Astrocyte (in vitro differentiated cells and primary cell): ENCODE measurements at regions not wholly inside any gene's neighbourhood (a gene's known extent, or its start where the extent isn't known, plus 50 kb on each side); places are given as distances from the start of the nearest gene placed in this dataset.
A peak's percentile ranks its signal among the peaks of the same experiment; 100 is the strongest.

Source experiments
- DNase-seq: peaks from one replicate; pipeline ENCODE4 v3.0.0-alpha.2; 2010; ENCODE audit warnings: low read depth
- FAIRE-seq: peaks from 2 replicates; lab custom pipeline; 2011; peaks lifted over from hg19 to GRCh38; lab: Jason Lieb, UNC
- H2AFZ ChIP-seq: 2 replicates; pipeline ENCODE4 v1.6.0; 2012; ENCODE audit warnings: low read depth, low read length, inconsistent platforms
- H3K27ac ChIP-seq: 2 replicates; pipeline ENCODE4 v1.5.1; 2011; ENCODE audit warnings: low read depth, low read length, inconsistent platforms
- H3K27me3 ChIP-seq: 2 replicates; pipeline ENCODE4 v1.6.0; 2011; ENCODE audit warnings: low read length, inconsistent platforms; ENCODE audit not compliant: insufficient read depth
- H3K36me3 ChIP-seq: 2 replicates; pipeline ENCODE4 v1.5.1; 2011; ENCODE audit warnings: low read length, inconsistent platforms; ENCODE audit not compliant: insufficient read depth
- H3K4me1 ChIP-seq: 2 replicates; pipeline ENCODE4 v1.5.1; 2011; ENCODE audit warnings: low read length, inconsistent platforms; ENCODE audit not compliant: insufficient read depth
- H3K4me2 ChIP-seq: 2 replicates; pipeline ENCODE4 v1.6.0; 2012; ENCODE audit warnings: low read length, inconsistent platforms
- H3K4me3 ChIP-seq: 2 replicates; pipeline ENCODE4 v1.5.1; 2011; ENCODE audit warnings: low read depth, mild to moderate bottlenecking, low read length, inconsistent platforms; ENCODE audit not compliant: insufficient read depth
- H3K79me2 ChIP-seq: 2 replicates; pipeline ENCODE4 v1.6.0; 2012; ENCODE audit warnings: mild to moderate bottlenecking, low read length, inconsistent platforms; ENCODE audit not compliant: insufficient read depth
- H3K9ac ChIP-seq: 2 replicates; pipeline ENCODE4 v1.6.0; 2012; ENCODE audit warnings: mild to moderate bottlenecking, low read length, inconsistent platforms
- H3K9me3 ChIP-seq: 2 replicates; pipeline ENCODE4 v1.5.1; 2012; ENCODE audit warnings: low read depth, mild to moderate bottlenecking, low read length, inconsistent platforms; ENCODE audit not compliant: insufficient read depth
- H4K20me1 ChIP-seq: 2 replicates; pipeline ENCODE4 v1.6.0; 2012; ENCODE audit warnings: low read length, inconsistent platforms; ENCODE audit not compliant: insufficient read depth
- H3K27ac Mint-ChIP-seq: one replicate; pipeline ENCODE4 v1.8.0; 2021; ENCODE audit warnings: mild to moderate bottlenecking, mixed read lengths; ENCODE audit not compliant: unreplicated experiment
- H3K27me3 Mint-ChIP-seq: one replicate; pipeline ENCODE4 v1.8.0; 2021; ENCODE audit warnings: low read depth, mixed read lengths; ENCODE audit not compliant: unreplicated experiment
- H3K36me3 Mint-ChIP-seq: one replicate; pipeline ENCODE4 v1.8.0; 2021; ENCODE audit warnings: low read depth, mixed read lengths; ENCODE audit not compliant: unreplicated experiment
- H3K4me1 Mint-ChIP-seq: one replicate; pipeline ENCODE4 v1.8.0; 2021; ENCODE audit warnings: low read depth, mixed read lengths; ENCODE audit not compliant: unreplicated experiment
- H3K4me3 Mint-ChIP-seq: one replicate; pipeline ENCODE4 v1.8.0; 2021; ENCODE audit warnings: mild to moderate bottlenecking, moderate library complexity, mixed read lengths; ENCODE audit not compliant: unreplicated experiment
- H3K9me3 Mint-ChIP-seq: one replicate; pipeline ENCODE4 v1.8.0; 2021; ENCODE audit warnings: mild to moderate bottlenecking, mixed read lengths; ENCODE audit not compliant: unreplicated experiment
- CTCF ChIP-seq: IDR thresholded peaks from 2 replicates; pipeline ENCODE4 v1.5.1; 2011; ENCODE audit warnings: low read depth, mild to moderate bottlenecking, inconsistent platforms, low read length, moderate library complexity; ENCODE audit not compliant: insufficient read depth
- EZH2 ChIP-seq: IDR thresholded peaks from 2 replicates; pipeline ENCODE4 v1.6.1; 2012; ENCODE audit warnings: mild to moderate bottlenecking, low read length, inconsistent platforms; ENCODE audit not compliant: insufficient read depth

- Histone ChIP-seq H3K79me2 (no peaks in the 10 kb centered on the region), H3K4me3 (no peak overlapping the region), H3K27ac (no peak overlapping the region), H3K4me2 (no peak overlapping the region), H3K9me3 (no peaks in the 10 kb centered on the region), H2AFZ (no peak overlapping the region), H3K4me1 (no peaks in the 10 kb centered on the region), H3K9ac (no peak overlapping the region), H3K27me3 (no peaks in the 10 kb centered on the region), H3K36me3 (no peaks in the 10 kb centered on the region), H4K20me1 (no peaks in the 10 kb centered on the region)
- FAIRE-seq (no peak), DNase-seq (no peak)
- Mint-ChIP-seq H3K36me3 (no peaks in the 10 kb centered on the region), H3K9me3 (peaks cover 6% of the 10 kb centered on the region), H3K4me3 (no peak overlapping the region), H3K27ac (no peak overlapping the region), H3K27me3 (no peaks in the 10 kb centered on the region), H3K4me1 (no peaks in the 10 kb centered on the region)
- TF ChIP-seq EZH2 (no peak), CTCF (no peak)
Observed at GRCh38 chr3:153967260-153967659, 153.9 kb upstream of the ARHGEF26 start.

- no peaks in the 10 kb centered on the region for H3K36me3 ChIP-seq
- H3K4me1 Mint-ChIP-seq, result no peaks in the 10 kb centered on the region
- TF ChIP-seq EZH2 (no peak), CTCF (no peak)
- H3K4me2 ChIP-seq, result no peak overlapping the region
- H3K9me3 ChIP-seq, result no peaks in the 10 kb centered on the region
- no peaks in the 10 kb centered on the region for H3K27me3 Mint-ChIP-seq
- H3K9me3 Mint-ChIP-seq, result no peaks in the 10 kb centered on the region
- H3K79me2 ChIP-seq, result no peaks in the 10 kb centered on the region
- DNase-seq, result no peak
- FAIRE-seq, result no peak
- H3K36me3 Mint-ChIP-seq, result no peaks in the 10 kb centered on the region
- no peak overlapping the region for H3K9ac ChIP-seq
- H3K27ac ChIP-seq, result no peak overlapping the region
- H3K4me3 ChIP-seq, result no peak overlapping the region
- H3K4me3 Mint-ChIP-seq, result no peak overlapping the region
- no peaks in the 10 kb centered on the region for H4K20me1 ChIP-seq
- H2AFZ ChIP-seq, result no peak overlapping the region
- no peak overlapping the region for H3K27ac Mint-ChIP-seq
- no peaks in the 10 kb centered on the region for H3K4me1 ChIP-seq
- no peaks in the 10 kb centered on the region for H3K27me3 ChIP-seq
Observed at GRCh38 chr3:153970047-153970446, 151.1 kb upstream of the ARHGEF26 start.

GRCh38 chr3:153970741-153971347 is 150.3 kb upstream of the ARHGEF26 start:
- no peak overlapping the region for H2AFZ ChIP-seq
- H3K9me3 ChIP-seq, result no peaks in the 10 kb centered on the region
- H4K20me1 ChIP-seq, result no peaks in the 10 kb centered on the region
- DNase-seq (peak; percentile 14), FAIRE-seq (no peak)
- H3K36me3 ChIP-seq, result no peaks in the 10 kb centered on the region
- no peak overlapping the region for H3K4me3 ChIP-seq
- H3K9ac ChIP-seq, result no peak overlapping the region
- TF ChIP-seq EZH2 (no peak), CTCF (peak; percentile 62)
- no peaks in the 10 kb centered on the region for H3K4me1 ChIP-seq
- no peaks in the 10 kb centered on the region for H3K27me3 Mint-ChIP-seq
- H3K4me3 Mint-ChIP-seq, result no peak overlapping the region
- H3K9me3 Mint-ChIP-seq, result no peaks in the 10 kb centered on the region
- H3K27ac Mint-ChIP-seq, result no peak overlapping the region
- H3K4me2 ChIP-seq, result no peak overlapping the region
- H3K27ac ChIP-seq, result no peak overlapping the region
- H3K36me3 Mint-ChIP-seq, result no peaks in the 10 kb centered on the region
- H3K79me2 ChIP-seq, result no peaks in the 10 kb centered on the region
- no peaks in the 10 kb centered on the region for H3K27me3 ChIP-seq
- H3K4me1 Mint-ChIP-seq, result no peaks in the 10 kb centered on the region
